ENCODE measurements at regions not wholly inside any gene's neighbourhood (a gene's known extent, or its start where the extent isn't known, plus 50 kb on each side); places are given as distances from the start of the nearest gene placed in this dataset.
"Not testable (repeated sequence)": the region's sequence is repeated elsewhere in the genome, so short reads cannot be mapped to it uniquely, and the experiment has no call there.

DNA sequence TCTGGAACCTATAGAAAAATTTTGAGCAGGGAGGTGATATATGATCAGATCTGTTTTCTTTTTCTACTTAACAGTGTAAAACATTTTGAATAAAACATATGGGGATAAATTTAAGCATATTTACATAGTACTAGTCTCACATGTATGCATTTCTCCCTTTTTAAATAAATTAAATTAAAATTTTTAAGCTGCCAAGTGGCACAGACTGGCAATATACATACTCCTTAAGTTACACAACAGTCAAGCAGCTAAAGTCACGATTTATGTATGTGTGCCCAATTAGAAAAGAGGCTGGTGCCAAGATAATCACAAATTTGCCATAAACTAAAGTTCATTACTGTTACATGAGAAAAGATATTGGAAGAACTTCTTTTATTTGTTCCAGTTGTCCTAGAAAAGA, 532.0 kb downstream of the RWDD3 start:
- DNase-seq, result no peak

DNA sequence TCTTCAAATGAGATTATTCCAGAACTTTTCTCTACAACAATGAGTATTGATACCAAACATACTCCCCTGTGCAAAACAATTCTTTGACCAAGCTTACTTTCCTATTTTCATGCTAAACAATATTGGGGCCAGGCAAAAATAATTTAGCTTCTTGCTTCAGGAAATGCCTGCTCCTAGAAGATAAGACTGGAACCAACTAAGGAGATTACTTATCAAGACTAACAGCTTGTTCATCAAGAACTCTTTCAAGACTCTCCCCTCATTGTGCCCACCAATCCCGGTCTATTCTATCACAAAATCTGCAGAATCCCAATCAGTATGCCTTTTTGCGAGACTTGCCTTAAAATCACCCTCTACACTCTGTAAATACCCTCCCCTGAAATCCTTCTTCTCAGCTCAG, 536.6 kb downstream of the RWDD3 start:
- no peak for DNase-seq

DNA sequence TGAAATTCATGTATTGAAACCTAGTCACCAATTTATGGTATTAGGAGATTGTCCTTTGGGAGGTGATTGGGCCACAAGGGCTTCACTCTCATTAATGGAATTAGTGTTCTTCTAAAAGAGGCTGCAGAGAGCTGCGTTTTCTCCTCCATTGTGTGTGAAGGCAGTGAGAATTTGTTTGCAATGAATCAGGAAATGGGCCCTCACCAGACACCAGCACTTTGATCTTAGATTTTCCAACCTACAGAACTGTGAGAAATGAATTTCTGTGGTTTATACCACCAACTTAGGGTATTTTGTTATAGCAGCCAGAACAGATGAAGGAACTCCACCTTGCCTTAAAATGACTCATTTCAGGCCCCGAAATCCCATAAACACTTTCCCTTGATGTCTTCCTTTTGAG, 544.2 kb downstream of the RWDD3 start:
- DNase-seq, result no peak

DNA sequence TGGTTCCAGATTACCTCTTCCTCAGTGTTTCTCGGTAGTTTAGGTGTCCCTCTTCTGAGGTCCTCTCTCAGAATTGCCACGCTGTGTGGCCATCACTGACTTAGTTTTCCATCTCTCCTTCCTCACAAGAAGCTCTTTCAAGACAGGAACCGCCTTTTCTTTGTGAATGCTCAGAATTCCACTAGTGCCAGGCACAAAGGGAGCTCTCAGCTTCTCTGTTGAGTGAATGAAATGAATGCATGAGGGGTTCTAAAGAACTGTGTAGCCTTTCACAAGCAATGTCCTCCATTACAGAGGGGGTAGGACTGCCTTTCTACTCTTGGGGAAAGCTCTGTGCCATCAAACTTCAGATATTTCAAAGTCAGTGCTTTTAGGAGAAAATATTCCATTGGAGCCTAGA, 546.8 kb downstream of the RWDD3 start:
- DNase-seq, result no peak

DNA sequence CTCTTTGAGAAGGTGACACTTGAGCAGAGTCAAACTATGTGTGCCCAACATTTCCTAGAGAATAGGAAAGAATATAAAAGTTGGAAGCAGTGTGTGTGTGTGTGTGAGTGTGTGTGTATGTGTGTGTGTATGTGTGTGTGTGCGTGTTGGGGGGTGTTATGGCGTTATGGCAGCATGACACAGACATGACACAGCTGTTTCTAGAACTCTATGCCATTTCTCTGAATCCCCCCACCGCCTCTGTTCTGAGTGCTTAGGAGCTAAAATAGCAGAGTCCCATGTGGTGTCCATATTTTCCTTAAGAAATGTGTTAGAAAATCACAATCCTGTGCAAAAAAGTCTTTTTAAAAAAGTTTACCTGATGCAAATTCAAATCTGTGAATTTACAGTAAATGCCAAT, 556.1 kb downstream of the RWDD3 start:
- DNase-seq, result no peak

DNA sequence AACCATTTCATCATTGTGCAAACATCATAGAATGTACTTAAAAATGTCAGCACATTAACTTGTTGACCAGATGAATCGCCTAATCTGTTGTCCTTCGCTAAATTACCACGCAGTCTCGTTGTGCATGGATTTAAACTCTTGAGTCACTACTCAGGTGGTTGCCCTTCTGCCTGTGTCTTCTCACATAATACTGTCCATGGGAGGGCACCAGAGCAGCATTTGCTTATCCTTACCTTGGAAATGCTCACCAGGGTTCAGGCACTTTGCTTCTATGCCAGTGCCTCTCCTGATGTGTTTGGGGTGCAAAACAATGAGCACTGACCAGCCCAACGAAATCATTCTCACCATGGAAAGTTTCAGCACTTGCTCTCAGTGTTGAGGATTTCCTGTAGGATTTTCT, 559.9 kb downstream of the RWDD3 start:
- no peak for DNase-seq

DNA sequence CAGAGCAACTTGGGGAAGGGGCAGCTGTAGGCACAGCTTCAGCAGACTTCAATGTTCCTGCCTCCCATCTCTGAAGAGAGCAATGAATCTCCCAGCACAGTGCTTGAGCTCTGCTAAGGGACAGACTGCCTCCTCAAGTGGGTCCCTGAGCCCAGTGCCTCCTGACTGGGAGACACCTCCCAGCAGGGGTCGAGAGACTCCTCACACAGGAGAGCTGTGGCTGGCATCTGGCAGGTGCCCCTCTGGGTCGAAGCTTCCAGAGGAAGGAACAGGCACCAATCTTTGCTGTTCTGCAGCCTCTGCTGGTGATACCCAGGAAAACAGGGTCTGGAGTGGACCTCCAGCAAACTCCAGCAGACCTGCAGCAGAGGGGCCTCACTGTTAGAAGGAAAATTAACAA, 563.8 kb downstream of the RWDD3 start:
- not testable (repeated sequence) for DNase-seq

DNA sequence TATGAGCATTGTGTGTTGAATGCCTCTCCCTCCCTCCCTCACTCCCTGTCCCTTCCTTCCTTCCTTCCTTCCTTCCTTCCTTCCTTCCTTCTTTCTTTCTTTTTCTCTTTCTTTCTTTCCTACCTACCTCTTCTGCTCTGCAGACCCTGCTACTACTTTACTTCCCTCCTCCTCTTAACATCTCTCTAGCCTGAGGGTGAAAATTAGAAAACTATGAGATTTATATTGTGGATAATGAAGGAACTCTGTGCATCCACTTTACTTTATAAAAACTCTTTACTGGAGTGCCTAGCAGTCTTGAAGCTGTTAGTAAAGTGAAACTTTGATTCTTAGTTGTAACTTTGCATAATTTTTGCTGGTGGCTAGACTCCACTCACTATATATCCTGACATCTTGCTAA, 572.2 kb downstream of the RWDD3 start:
- no peak for DNase-seq

DNA sequence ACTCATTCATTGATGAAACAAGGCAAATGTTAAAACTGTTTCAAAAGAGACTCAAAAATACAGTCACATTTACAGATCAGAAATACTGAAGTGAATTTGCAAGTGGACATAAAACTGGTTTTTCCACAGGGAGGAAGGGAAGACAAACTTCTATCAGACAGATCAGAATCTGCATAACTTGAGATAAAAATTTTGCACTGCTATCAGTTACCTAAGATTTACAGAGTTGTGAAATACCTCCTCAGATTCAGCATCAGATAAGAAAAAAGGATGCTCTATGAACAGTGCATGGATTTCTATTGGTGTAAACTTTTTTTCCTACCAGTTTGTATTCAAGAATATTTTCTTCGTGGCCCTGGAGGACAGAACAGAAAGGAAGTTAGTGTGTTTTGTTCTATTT, 575.4 kb downstream of the RWDD3 start:
- no peak for DNase-seq

DNA sequence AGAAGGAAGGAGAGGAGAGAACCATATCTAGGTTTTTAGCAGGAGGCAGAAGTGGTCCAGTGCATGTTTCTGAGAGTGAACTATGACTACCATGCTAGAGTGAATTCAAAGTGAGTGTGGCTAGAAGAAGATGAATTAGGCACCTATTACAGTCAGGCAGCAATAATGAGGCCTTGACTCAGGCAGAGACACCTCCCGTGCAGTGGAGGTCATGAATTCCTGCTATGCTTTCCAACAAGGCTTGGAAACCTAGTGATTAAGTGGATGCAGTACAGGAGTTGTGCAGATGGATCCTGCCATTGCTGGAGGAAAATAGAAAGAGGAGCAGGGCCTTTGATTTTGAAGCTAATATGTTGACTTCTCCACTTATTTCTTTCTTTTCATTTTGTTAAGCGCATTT, 581.5 kb downstream of the RWDD3 start:
- no peak for DNase-seq

DNA sequence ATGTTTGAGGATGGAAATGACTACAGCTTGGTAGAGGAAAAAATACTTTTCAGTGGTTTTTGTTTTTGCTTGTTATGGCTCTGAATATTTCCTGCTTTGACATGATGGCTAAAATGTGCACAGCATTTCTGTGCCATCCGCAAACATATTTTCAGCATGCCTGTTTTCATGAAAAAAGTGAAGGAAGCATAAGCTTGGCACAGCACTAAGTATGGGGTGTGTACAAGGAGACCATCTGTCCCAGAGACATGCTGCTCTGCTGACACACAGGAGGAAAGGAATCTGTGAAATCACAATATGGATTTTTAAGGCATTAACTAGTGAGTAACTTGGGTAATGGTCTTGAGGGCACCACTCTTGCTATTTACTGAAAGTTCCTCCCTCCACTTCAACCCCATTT, 595.5 kb downstream of the RWDD3 start:
- DNase-seq, result peak in 1 of 3 donors; percentile 5

DNA sequence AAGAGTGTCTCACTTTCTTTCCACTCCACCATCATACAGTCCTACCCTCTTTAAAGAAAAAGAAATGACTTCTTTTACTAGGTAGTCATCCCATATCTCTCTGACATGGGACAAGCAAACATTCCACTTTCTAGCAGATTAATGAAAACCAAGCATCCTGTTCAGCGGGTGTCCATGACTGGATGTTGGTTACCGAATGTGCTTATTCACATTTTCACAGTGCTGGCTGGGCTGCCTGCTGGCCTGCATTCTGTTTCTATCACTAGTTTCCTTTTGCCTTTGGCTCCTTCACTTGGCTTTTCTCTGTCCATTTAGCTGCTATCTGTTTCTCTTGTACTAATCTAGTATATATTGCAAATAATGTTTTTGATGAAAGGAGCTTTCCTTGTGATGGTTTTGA, 598.4 kb downstream of the RWDD3 start:
- DNase-seq, result no peak

DNA sequence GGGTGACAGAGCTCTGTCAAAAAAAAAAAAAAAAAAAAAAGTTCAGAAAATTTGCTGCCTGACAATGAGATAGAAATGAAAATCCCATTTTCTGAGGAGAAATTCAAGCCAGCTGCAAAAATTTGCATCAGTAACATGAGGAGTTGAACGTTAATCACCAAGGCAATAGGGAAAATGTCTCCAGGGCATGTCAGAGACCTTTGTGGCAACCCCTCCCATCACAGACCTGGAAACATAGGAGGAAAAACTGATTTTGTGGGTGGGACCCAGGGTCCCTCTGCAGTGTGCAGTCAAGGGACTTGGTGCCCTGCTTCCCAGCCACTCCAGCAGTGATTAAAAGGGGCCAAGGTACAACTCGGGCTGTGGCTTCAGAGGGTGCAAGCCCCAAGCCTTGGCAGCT, 615.4 kb downstream of the RWDD3 start:
- no peak for DNase-seq

DNA sequence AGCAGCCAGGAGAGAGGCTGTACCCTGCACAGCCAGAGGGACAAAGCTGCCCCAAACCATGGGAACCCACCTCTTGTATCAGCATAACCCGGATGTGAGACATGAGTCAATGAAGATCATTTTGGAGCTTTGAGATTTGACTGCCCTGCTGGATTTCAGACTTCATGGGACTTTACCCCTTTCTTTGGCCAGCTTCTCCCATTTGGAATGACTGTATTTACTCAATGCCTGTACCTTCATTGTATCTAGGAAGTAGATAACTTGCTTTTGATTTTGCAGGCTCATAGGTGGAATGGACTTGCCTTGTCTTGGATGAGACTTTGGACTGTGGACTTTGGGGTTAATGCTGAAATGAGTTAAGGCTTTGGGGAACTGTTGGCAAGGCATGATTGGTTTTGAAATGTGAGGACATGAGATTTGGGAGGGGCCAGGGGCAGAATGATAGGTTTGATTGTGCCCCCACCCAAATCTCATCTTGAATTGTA, 616.2 kb downstream of the RWDD3 start:
- no peak for DNase-seq

DNA sequence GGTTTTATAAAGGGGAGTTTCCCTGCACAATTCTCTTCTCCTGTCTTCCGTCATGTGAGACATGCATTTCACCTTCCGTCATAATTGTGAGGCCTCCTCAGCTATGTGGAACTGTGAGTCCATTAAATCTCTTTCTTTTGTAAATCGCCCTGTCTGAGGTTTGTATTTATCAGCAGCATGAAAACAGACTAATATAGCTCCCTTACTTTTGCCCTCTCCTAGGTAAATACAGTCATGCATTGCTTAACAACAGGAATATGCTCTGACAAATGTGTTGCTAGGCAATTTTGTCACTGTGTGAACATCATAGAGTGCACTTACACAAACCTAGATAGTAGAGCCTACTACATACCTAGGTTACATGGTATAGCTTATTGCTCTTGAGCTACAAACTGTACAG, 616.8 kb downstream of the RWDD3 start:
- no peak for DNase-seq

DNA sequence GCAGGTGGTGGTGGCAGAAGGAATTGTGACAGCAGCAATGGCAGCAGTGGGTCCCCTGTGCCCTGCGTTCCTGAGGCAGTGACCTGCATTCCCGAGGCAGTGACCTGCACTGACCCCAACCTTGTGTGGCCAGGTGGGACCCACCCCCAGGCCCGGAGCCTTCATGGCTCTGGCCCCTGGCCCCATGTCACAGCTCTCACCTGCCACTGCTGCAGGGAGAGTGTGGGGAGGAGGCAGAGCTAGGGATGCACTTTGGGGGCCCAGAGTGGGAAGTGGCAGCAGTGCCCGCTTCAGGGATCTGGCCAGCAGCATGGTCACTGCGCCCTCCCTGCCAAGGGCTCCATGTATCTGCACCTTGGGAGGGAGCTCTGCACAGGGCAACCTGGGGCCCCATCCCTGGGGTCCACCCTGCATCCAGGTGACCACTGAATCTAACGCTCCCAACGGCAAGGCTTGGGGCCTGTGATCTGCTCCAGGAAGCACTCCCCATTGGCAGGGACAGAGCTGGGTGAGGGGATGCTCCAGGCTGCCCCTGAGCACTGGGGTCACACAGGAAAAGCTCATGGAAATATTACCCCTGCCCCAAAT, 618.6 kb downstream of the RWDD3 start:
- DNase-seq, result no peak

DNA sequence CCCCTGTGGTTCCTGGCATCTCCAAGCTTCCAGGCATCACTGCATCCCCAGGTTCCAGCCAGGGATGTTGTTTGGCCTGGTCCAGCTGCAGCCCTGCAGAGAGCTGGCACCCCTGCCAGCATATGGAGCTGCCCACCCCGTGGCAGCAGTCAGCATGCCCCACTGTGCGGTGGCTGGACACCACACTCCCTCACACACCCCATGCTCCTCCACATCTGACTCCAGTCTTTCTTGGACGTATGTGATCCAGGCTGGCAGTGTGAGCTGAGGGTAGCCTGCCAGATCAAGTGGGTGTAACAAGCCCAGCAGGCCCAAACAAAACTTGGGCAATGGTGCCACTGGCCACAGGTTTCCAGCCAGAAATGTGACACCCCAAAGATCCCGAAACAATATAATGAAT, 620.4 kb downstream of the RWDD3 start:
- no peak for DNase-seq

DNA sequence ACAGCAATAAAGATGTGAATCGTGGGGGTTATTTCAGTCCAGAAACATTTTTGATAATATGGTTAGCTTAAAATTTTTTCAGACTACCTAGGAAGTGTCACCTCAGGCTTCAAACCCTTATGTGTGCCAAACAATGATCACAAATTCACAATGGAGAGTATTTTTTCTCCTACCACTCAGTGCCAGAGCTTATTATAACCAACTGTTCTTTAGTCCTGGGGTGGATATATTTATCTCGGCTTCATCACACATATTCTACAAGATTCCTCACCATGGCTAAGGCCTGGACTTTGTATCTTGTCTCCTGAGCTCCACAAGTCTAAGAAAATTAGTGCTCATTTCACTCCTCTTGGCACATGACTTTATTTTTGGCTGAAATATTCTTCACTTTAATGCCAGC, 629.1 kb downstream of the RWDD3 start:
- DNase-seq, result no peak

DNA sequence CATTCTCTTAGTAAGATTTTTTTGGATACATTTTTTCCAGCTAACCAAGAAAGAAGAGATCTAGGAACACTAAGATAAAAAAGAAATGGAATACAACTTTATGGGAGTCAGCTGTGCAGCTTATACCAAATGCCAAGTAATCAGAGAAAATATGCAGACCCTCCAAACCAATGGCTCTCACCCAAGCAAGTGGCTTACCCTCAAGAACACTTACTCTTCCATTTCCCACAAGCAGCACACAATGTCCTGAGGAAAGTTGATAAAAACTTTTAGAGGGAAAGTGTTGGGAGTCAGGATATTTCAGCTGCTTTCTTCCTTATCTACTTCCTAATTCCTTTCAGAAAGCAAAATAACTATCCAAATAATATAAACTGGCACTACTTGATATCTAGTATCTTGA, 631.8 kb downstream of the RWDD3 start:
- no peak for DNase-seq

DNA sequence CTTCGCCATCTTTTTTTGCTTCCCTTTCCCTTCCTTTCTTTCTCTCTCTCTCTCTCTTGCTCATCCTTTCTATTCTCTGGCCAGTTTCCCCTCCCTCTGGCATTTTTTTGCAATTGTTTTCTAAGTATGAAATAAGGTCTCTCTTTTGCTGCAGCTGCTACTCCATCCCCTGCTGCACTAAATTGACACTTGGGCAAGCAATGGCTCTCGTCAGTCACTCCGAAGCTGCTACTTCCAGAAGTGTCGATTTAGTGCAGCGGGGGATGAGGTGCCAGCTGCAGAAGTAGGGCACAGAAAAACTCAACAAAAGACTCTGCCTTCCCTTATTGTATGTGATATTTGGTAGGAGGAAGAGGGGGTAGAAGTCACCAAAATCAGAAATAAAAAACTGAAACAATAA, 642.3 kb downstream of the RWDD3 start:
- no peak for DNase-seq

DNA sequence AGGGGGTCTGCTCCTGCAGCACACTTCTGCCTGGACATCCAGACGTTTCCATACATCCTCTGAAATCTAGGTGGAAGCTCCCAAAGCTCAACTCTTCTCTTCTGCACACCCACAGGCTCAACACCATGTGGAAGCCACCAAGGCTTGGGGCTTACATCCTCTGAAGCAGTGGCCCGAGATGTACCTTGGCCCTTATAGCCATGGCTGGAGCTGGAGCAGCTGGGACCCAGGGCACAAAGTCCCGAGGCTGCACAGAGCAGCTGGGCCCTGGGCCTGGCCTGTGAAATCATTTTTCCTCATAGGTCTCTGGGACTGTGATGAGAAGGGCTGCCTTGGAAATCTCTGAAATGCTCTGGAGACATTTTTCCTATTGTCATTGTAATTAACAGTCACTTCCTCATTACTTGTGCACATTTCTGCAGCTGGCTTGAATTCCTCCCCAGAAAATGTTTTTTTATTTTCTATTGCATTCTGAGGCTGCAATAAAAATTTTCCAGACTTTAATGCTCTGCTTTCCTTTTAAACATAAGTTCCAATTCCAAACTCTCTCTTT, 645.6 kb downstream of the RWDD3 start:
- DNase-seq, result peak in 1 of 3 donors; percentile 56

DNA sequence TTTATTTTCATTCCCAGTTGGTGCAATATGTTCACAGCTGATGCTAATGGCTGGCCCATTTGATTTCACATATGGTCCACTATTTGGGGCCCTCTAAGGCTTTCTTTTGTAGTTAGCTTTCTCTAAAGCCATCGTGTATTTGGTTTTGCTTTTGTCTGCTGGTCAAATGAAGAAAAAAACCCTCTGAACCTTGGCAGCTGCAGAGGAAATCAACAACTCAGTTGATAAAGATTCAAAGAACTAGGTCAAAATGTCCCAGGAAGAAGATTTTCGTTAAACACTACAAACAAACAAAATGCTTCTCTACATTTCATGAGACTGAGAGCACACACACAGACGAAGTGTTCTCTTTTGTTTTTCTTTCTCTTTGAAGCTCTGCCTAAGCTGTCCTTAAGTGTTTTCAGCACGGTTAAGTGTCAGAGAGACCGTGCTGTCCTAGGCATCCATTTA, 655.0 kb downstream of the RWDD3 start:
- peak in 1 of 3 donors; percentile 45 for DNase-seq

DNA sequence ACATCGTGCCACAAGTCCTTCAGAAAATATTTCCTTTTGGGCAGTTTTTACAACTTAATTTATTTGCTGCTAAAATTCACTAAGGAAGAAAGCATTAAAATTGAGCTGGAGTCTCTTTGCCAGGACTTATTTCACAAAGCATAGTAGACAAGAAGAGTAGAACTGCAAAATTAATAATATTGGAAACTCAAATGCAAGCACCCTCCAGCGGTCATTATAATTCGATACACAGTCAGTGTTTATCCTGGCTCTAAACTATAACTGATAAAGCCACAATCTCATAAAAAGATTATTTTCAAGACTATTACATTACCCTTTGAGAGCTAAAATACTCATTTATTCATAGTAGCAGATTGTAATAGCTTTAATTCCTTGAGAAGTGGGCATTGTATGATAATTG, 655.4 kb downstream of the RWDD3 start:
- no peak for DNase-seq

DNA sequence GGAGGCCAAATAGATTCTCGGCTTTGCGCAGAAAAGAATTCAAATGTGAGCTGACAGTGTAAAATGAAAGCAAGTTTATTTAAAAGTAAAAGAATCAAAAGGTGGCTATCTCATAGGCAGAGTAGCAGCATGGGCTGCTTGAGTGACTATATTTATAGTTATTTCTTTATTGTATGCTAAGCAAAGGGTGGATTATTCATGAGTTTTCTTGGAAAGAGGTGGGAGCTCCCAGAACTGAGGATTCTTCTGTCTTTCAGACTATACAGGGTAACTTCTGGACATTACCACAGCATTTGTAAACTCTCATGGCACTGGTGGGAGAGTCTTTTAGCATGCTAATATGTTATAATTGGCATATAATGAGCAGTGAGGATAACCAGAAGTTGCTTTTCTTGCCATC, 659.9 kb downstream of the RWDD3 start:
- DNase-seq, result no peak
